CD14-positive monocyte (primary cell): ENCODE measurements at regions not wholly inside any gene's neighbourhood (a gene's known extent, or its start where the extent isn't known, plus 50 kb on each side); places are given as distances from the start of the nearest gene placed in this dataset.

Experiments
- DNase-seq, 3 donors: peaks; one replicate each; pipeline ENCODE4 v3.0.0-alpha.2; 2011 to 2022
- H2AFZ ChIP-seq: 2 replicates; pipeline ENCODE4 v1.6.0; 2012; ENCODE audit warnings: mild to moderate bottlenecking, low read depth, low read length, inconsistent platforms; ENCODE audit not compliant: insufficient read depth, poor library complexity, severe bottlenecking
- H3K27ac ChIP-seq, 2 donors: 1 replicate in 1 of 2; 2 replicates in 1 of 2; pipeline ENCODE4 v1.5.1; 2012 to 2013; ENCODE audit warnings: low read length in 2 of 2, control low read depth in 1 of 2, inconsistent platforms in 1 of 2, low read depth in 1 of 2, mild to moderate bottlenecking in 1 of 2
- H3K27me3 ChIP-seq, 2 donors: one replicate each; pipeline versions ENCODE4 v1.6.0 to v1.6.1; 2011 to 2013; ENCODE audit warnings: low read length in 2 of 2; ENCODE audit not compliant: control insufficient read depth in 2 of 2, insufficient read depth in 2 of 2
- H3K36me3 ChIP-seq, 2 donors: replicated peaks in 1 of 2; 1 replicate in 1 of 2; 2 replicates in 1 of 2; pipeline versions ENCODE4 v1.5.1 to v1.6.1; 2012 to 2013; ENCODE audit warnings: low read length in 2 of 2, control low read depth in 1 of 2, inconsistent platforms in 1 of 2, mild to moderate bottlenecking in 1 of 2; ENCODE audit not compliant: insufficient read depth in 2 of 2, control insufficient read depth in 1 of 2
- H3K4me1 ChIP-seq, 2 donors: 1 replicate in 1 of 2; 2 replicates in 1 of 2; pipeline versions ENCODE4 v1.5.1 to v1.6.1; 2012 to 2013; ENCODE audit warnings: low read length in 2 of 2, control low read depth in 1 of 2, inconsistent platforms in 1 of 2, mild to moderate bottlenecking in 1 of 2, moderate library complexity in 1 of 2; ENCODE audit not compliant: insufficient read depth in 2 of 2, control insufficient read depth in 1 of 2
- H3K4me2 ChIP-seq: replicated peaks from 2 replicates; pipeline ENCODE3; 2012; ENCODE audit warnings: low read length, moderate library complexity, mild to moderate bottlenecking; ENCODE audit not compliant: poor library complexity, severe bottlenecking; ENCODE audit errors: extremely low read depth
- H3K4me3 ChIP-seq, 3 experiments: fragments of 200-600 bp in 1 of 3; sonication (generic) in 1 of 3; replicated peaks in 1 of 3; 1 replicate in 2 of 3; 2 replicates in 1 of 3; pipeline ENCODE4 v1.5.1; 2011 to 2013; ENCODE audit warnings: low read length in 3 of 3, mild to moderate bottlenecking in 3 of 3, control low read depth in 2 of 3, low read depth in 2 of 3, inconsistent platforms in 1 of 3, moderate library complexity in 1 of 3
- H3K79me2 ChIP-seq: 2 replicates; pipeline ENCODE4 v1.6.0; 2012; ENCODE audit warnings: mild to moderate bottlenecking, control low read depth, inconsistent platforms, low read length, moderate library complexity; ENCODE audit not compliant: insufficient read depth
- H3K9ac ChIP-seq: 2 replicates; pipeline ENCODE4 v1.6.0; 2017; ENCODE audit warnings: low read length, mild to moderate bottlenecking; ENCODE audit not compliant: insufficient read depth, poor library complexity, severe bottlenecking
- H3K9me3 ChIP-seq, 2 donors: replicated peaks in 1 of 2; 1 replicate in 1 of 2; 2 replicates in 1 of 2; pipeline versions ENCODE4 v1.5.1 to v1.6.1; 2012 to 2013; ENCODE audit warnings: low read length in 2 of 2, control low read depth in 1 of 2; ENCODE audit not compliant: control insufficient read depth in 1 of 2, insufficient read depth in 1 of 2
- H4K20me1 ChIP-seq: 2 replicates; pipeline ENCODE4 v1.6.0; 2012; ENCODE audit warnings: mild to moderate bottlenecking, low read length, control low read depth, moderate library complexity; ENCODE audit not compliant: insufficient read depth
- H3K27ac Mint-ChIP-seq, 7 donors: one replicate each; pipeline ENCODE4 v1.8.0; 2020; ENCODE audit warnings: mild to moderate bottlenecking in 7 of 7, mixed read lengths in 7 of 7, moderate library complexity in 6 of 7, inconsistent platforms in 2 of 7
- H3K27me3 Mint-ChIP-seq, 3 donors: one replicate each; pipeline ENCODE4 v1.8.0; 2021 to 2022; ENCODE audit warnings: low read depth in 3 of 3, mild to moderate bottlenecking in 3 of 3, mixed read lengths in 3 of 3, moderate library complexity in 3 of 3, inconsistent platforms in 1 of 3
- H3K36me3 Mint-ChIP-seq, 2 donors: one replicate each; pipeline ENCODE4 v1.8.0; 2020; ENCODE audit warnings: mixed read lengths in 2 of 2, inconsistent platforms in 1 of 2, mild to moderate bottlenecking in 1 of 2
- H3K4me1 Mint-ChIP-seq: one replicate; pipeline ENCODE4 v1.8.0; 2020; ENCODE audit warnings: mild to moderate bottlenecking, mixed read lengths
- H3K4me3 Mint-ChIP-seq, 2 donors: one replicate each; pipeline ENCODE4 v1.8.0; 2020; ENCODE audit warnings: mild to moderate bottlenecking in 2 of 2, mixed read lengths in 2 of 2, moderate library complexity in 1 of 2
- H3K9me3 Mint-ChIP-seq, 7 donors: one replicate each; pipeline ENCODE4 v1.8.0; 2020 to 2022; ENCODE audit warnings: mixed read lengths in 7 of 7, mild to moderate bottlenecking in 6 of 7, moderate library complexity in 6 of 7, inconsistent platforms in 2 of 7
- WGBS: methylation state at CpG from one replicate; pipeline ENCODE4 v1.1.5; 2013; ENCODE audit warnings: missing lambda C conversion rate; ENCODE audit not compliant: insufficient coverage; 5-methylcytosine and 5-hydroxymethylcytosine counted together
- intact Hi-C, 2 donors: fragments of 100-400 bp; cut with micrococcal nuclease; formaldehyde crosslinking; loops; one replicate each; pipeline versions ENCODE4 v1.15.0 to v1.15.1; 2023
- TF ChIP-seq, protein P1 (sequence below): fragments of 200-600 bp; IDR thresholded peaks from one replicate; pipeline ENCODE4 v1.8.0; 2022; ENCODE audit warnings: antibody characterized with exemption, mild to moderate bottlenecking

- no peak overlapping the region for H3K4me3 ChIP-seq
- intact Hi-C loops = no loop called here
- H3K36me3 ChIP-seq = no peaks in the 10 kb centered on the region
- no peak overlapping the region for H3K4me2 ChIP-seq
- H3K4me1 Mint-ChIP-seq = peaks cover 27% of the 10 kb centered on the region
- no peaks in the 10 kb centered on the region for H3K27me3 ChIP-seq
- peaks cover 12 to 20% of the 10 kb centered on the region in 2 donors for H3K4me1 ChIP-seq
- peaks cover 3 to 6% (median 4%) of the 10 kb centered on the region in 7 donors for H3K9me3 Mint-ChIP-seq
- H3K27ac Mint-ChIP-seq = no peak overlapping the region
- TF ChIP-seq, protein P1, sequence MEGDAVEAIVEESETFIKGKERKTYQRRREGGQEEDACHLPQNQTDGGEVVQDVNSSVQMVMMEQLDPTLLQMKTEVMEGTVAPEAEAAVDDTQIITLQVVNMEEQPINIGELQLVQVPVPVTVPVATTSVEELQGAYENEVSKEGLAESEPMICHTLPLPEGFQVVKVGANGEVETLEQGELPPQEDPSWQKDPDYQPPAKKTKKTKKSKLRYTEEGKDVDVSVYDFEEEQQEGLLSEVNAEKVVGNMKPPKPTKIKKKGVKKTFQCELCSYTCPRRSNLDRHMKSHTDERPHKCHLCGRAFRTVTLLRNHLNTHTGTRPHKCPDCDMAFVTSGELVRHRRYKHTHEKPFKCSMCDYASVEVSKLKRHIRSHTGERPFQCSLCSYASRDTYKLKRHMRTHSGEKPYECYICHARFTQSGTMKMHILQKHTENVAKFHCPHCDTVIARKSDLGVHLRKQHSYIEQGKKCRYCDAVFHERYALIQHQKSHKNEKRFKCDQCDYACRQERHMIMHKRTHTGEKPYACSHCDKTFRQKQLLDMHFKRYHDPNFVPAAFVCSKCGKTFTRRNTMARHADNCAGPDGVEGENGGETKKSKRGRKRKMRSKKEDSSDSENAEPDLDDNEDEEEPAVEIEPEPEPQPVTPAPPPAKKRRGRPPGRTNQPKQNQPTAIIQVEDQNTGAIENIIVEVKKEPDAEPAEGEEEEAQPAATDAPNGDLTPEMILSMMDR = no peak
- H3K27ac ChIP-seq = no peak overlapping the region
- H2AFZ ChIP-seq = no peak overlapping the region
- DNase-seq = no peak
- no peak overlapping the region for H3K9ac ChIP-seq
- H3K9me3 ChIP-seq = peaks cover 0 to 5% of the 10 kb centered on the region in 2 donors
- no peaks in the 10 kb centered on the region for H3K36me3 Mint-ChIP-seq
- H4K20me1 ChIP-seq = no peaks in the 10 kb centered on the region
- no peaks in the 10 kb centered on the region for H3K79me2 ChIP-seq
- H3K4me3 Mint-ChIP-seq = no peak overlapping the region
- WGBS = 40% methylated on average over 1 of the region's 7 CpGs
- peaks cover 1 to 6% (median 4%) of the 10 kb centered on the region in 3 donors for H3K27me3 Mint-ChIP-seq
Observed at GRCh38 chr1:91583326-91583755, 82.7 kb downstream of the CDC7 start.

- Mint-ChIP-seq H3K27me3 (peaks cover 3 to 9% (median 4%) of the 10 kb centered on the region in 3 donors), H3K9me3 (peaks cover 3 to 6% (median 4%) of the 10 kb centered on the region in 7 donors), H3K4me3 (no peak overlapping the region), H3K27ac (no peak overlapping the region), H3K4me1 (peaks cover 27% of the 10 kb centered on the region), H3K36me3 (no peaks in the 10 kb centered on the region)
- Histone ChIP-seq H3K4me1 (peaks cover 12 to 20% of the 10 kb centered on the region in 2 donors), H3K4me2 (no peak overlapping the region), H3K27ac (no peak overlapping the region), H3K79me2 (no peaks in the 10 kb centered on the region), H3K27me3 (no peaks in the 10 kb centered on the region), H3K36me3 (no peaks in the 10 kb centered on the region), H2AFZ (no peak overlapping the region), H3K4me3 (no peak overlapping the region), H3K9me3 (peaks cover 0 to 5% of the 10 kb centered on the region in 2 donors), H3K9ac (no peak overlapping the region), H4K20me1 (no peaks in the 10 kb centered on the region)
- intact Hi-C loops = no loop called here
- no peak for DNase-seq
- 83% methylated on average over 2 of the region's 4 CpGs for WGBS
- TF ChIP-seq, protein P1 = no peak
Observed at GRCh38 chr1:91584309-91584708, 83.7 kb downstream of the CDC7 start.
